SIG-M5 (cell line): ENCODE measurements at regions not wholly inside any gene's neighbourhood (a gene's known extent, or its start where the extent isn't known, plus 50 kb on each side); places are given as distances from the start of the nearest gene placed in this dataset.

ENCODE experiments used
- DNase-seq: peaks from one replicate; lab custom pipeline; 2025; lab: John Stamatoyannopoulos, UW

DNA sequence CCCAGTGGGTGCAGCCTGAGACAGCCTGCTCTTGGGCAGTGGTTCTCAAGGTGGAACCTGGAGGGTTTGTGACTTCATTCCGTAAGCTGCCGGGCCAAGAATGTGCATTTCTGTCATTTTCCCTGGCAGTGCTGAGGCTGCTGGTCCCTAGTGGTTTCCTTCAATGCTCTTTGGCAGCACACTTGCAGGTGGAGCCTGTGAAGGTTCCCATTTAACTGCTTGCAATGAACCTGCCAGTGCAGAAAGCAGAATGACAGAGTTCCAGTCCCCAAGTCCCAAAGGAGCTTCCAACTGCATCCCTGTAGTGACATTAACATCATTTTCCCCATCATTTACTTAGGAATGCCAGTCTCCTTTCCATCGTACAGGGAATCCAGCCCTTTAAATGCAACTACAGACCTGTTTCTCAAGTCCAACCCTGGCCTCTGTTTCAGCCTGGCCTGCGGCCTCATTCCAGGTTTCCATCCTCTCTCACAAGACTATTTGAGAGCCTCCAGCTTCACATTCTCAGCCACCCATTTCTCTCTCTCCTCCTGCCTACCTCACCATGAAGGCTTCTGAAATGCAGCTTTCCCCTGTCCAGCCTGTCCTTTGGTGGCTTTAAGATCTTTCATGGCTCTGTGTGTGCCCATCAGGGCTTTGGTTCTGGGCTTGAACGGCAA lies 149.7 kb upstream of the GGTLC1 start:
- no peak for DNase-seq

DNA sequence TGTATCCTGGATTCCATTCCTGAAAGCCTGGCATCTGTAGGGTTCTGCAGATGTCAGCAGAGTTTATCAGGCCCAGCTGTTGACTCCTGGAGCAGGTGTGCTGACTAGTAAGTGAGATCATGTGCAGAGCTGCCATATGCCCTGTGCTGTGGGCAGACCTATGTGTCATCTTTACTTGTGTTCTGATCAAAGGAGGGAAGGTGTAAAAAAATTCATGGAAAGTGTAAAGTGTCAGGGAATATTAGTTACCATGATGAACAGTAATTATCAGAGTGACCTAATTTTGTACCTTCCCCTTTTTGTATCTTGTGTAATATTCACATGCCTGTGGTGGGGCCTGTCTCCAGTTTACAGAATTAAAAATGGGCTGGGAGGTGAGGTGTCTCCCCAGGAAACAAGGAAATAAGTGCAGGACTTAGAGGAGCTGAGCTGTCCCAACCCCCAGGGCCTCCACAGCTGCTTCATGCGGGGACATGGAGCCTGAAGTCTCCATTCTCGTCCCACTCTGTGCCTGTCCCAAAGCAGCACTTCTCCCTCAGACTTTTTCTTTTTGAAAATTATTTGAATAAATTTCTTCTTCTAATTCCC lies 148.2 kb upstream of the GGTLC1 start:
- no peak for DNase-seq

DNA sequence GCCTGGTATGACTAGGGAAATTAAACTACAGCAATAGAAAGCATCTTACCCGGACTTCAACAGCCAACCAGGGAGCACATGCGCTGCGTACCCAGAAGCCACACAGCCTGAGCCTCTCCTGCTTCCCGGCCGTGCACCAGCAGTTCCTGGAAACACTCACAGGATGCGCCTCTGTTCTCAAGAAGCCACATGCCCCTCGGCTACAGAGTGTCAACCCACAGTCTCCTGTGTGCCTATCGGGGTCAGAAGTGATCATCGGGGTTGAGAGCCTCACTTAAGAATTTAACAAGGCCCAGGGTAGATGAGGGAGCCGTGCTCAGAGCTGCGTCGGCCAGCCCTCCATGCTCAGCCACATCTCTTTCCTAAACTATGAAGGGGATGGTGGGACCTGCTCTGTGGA lies 147.2 kb upstream of the GGTLC1 start:
- no peak for DNase-seq

GRCh38 chr20:24134930-24135329 lies 146.4 kb upstream of the GGTLC1 start:
- DNase-seq: no peak

DNA sequence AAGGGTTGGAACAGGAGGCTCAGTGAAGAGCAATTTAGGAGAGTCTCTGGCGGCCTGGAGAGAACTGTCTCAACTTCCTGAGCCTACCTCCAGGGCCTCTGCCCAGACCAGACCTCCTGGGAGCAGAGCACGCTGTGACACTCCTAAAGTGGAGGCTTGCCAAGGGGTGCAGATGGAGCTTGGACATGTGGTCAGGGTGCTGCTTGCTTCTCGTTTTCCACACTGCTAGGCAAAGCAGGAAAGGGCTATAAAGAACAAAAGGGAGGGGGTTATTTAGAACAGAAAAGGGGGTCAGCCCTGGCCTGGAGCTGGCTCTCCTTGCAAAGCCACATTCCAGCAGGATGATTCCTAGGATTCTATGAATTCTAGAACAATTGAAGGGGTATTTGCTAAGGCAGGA lies 145.7 kb upstream of the GGTLC1 start:
- no peak for DNase-seq

DNA sequence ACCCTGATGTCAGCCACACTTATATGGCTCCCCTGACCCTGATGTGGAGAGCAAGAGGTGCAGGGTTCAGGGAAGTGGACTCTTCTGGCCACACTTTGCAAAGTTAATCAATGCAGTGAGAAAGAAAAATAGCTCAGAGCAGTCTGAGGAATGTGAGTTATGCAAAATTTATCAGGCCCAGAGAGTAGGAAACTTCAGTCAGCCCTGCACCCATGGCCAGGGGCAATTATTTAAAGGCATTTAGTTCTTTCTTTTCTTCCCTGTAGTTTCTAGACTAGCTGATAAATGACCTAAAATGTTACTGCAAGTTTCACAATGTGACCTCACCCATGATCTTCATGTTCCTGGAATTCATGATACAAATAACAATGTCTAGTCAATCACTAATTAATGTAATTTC lies 143.7 kb upstream of the GGTLC1 start:
- no peak for DNase-seq

- DNase-seq: no peak
Observed at GRCh38 chr20:24131684-24132083, 143.1 kb upstream of the GGTLC1 start.

DNA sequence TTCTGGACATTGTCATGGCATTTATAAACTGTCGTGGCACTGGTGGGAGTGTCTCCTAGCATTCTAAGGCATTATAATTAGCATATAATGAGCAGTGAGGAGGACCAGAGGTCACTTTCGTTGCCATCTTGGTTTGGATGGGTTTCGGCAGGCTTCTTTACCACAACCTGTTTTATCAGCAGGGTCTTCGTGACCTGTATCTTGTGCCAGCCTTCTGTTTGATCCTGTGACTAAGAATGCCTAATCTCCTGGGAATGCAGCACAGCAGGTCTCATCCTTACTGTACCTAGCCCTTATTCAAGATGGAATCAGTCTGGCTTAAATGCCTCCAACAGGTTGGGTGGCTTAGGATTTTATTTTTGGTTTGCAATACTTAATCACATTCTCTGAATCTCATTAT lies 142.7 kb upstream of the GGTLC1 start:
- no peak for DNase-seq

DNA sequence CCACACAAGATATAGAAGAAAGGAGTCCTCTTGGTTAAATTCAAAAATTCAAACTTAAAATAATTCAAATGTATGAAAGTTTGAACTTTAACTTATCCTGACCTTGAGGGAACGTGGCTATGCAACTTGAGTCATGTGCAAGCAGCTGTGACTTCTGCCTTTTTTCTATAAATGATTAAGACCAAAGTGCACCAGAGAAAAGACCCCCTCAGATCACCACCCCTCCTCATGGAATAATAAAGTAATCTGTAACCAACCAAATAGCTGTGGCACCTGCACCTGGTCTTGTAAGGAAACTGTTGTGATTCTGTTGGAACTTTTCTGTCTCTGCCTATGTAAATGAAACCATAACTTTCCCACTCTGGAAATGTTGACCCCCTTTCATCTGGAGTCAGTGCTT lies 141.1 kb upstream of the GGTLC1 start:
- no peak for DNase-seq

DNA sequence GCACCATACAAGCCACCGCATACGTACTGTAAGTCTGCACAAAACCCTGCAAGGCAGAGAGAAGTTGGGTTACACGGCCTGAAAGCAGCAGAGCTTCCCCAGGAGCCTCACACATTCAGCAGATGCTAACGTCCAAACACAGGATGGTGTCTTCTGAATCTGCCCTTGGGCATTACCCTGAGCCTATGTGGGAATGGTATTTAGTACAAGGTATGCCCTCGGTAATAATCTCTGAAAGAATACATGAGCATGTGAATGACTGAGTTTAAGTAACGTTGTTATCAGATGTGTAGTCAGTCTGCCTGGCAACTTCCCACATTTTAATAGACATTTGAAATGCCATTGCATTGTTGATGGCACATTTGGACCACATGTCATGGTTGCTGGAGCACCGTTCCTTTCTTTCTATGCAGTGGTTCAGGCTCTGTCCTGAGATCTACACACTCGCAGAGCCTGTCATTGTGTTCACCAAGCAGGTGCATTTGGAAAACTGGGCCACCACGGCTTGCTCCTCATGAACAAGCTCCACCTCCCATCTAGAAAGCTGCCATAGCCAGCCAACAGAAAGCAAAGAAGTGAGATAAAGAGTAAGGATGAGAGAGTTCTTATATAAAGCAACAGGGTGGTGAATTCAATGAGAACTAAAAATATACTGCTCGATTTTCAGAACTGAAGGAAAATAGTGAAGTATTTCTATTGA lies 136.5 kb upstream of the GGTLC1 start:
- DNase-seq: no peak

GRCh38 chr20:24124003-24124402 lies 135.4 kb upstream of the GGTLC1 start:
- DNase-seq: no peak

DNA sequence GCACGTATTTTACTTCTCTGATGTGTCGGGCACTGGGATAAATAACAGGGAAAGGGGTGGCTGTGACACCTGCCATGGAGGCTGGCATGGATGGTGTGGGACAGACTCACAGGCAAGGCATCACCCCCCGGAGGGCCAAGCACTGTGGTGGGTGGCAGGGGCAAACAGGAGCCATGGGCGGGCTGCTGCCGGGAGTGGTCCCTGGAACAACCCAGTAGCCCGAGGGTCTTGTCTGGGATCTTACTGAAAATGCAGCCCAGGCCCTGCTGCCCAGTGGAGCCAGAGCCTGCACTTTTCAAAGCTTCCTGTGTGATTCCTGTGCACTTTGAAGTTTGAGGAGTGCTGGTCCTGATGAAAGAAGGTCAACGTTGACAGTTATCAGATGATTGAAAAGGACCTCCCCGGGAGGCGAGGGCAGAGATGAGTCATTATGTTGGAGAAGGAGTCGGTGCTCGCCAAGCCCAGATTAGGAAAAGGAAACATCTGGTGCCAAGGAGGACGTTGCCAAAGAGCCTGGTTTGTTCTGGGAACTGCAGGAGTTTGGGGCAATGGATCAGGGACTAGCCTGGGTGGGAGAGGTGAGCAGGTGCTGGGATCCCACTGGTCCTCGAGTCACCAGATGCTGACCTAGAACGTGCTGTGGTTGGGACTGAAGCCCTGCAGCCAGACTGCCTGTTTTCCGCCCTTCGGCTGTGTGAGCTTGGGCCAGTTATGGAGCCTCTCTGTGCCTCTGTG lies 130.0 kb upstream of the GGTLC1 start:
- no peak for DNase-seq

DNA sequence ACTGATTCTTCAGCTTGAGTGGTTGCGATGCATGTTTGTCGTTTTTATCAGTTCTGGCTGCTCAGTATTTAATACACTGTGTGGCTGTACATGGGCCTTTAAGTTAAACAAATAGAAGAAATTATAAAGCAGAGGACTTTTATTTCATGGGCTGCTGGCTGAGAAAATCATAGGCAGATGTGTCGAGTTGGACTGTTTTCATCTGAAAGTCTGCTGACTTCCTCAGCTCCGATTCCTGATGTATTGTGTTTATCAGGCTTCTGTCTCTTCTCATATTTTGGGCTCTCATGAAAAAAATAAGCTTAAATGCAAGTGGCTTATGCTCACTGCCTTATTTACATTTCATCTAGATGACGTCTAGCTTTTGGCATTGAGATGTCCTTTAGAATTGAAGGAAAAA lies 129.5 kb upstream of the GGTLC1 start:
- no peak for DNase-seq

DNA sequence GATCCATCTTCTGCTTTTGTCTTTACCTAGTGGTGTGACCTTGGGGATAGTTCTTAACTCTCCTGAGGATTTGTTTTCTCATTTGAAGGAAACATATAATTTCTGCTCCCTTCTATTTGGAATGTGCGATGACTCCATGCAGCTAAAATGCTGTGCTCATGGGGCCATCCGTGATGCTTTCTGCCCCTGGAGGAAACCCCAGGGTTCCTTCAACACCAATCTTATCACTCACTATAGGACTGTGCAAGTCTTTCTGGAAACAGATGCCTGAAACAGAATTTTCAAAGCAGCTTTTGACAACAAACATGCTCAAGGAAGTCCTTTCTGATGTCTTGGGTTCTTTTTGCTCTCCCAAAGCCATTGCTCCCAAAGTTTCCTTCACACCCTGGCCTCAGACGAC lies 128.8 kb upstream of the GGTLC1 start:
- DNase-seq: no peak

GRCh38 chr20:24116611-24117010 lies 128.0 kb upstream of the GGTLC1 start:
- DNase-seq: no peak

DNA sequence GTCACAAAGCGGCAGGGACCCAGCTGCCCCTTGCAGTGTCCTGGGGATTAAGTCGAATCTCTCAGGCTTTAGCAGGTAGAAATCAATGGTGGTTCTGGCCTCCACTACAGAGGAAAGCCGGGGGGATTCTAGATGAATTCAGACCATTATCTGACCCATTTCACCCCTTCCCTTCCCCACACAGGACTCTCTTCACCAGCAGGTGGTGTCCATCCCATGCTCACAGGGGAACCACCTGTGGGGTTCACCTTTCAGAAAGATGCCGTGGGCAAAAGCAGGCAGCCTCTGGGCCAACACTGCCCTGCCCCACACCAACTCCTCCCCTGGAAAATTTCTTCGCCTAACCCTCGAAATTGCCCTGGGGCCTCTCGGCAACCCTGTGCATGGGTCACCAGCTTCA lies 123.8 kb upstream of the GGTLC1 start:
- no peak for DNase-seq

GRCh38 chr20:24111858-24112257 lies 123.3 kb upstream of the GGTLC1 start:
- DNase-seq: no peak

GRCh38 chr20:24109537-24109936 lies 121.0 kb upstream of the GGTLC1 start:
- DNase-seq: no peak

DNA sequence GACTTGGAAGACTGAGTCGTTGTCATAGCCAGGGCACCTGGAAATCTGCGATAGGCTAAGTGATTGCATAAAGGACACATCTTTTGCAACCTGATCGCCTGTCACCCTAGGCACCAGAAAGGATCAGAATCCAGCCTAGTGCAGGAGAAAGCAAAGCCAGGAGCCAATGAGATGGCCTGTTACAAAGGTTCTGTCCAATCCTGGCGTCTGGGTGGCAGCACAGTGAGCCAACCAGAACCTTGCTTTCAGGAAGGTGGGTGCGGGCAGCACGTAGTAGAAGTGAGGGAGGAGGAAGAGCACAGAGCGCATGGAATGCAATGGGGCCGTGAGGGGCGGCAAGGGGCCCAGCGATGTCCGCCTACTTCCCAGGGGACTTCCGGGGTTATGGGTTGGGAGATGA lies 120.4 kb upstream of the GGTLC1 start:
- DNase-seq: no peak

DNA sequence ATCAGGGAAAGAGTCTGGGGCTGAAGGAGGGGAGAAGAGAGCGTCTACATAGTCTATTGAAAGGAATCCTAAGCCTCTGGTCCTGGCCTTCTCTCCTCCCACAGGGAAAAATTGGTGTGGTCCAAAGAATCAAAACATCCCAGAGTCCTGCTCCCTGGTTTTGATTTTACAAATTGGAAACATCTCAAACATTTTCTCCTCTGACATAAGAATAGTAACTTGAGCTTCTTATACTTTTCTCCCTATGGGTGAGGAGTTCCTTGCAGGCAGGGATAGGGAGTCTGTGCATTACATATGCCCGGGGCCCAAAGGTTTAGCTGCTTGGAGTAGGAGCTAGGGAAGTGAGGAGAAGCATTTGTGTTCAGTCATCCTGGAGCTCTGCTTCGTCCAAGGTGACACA lies 120.0 kb upstream of the GGTLC1 start:
- DNase-seq: no peak

DNA sequence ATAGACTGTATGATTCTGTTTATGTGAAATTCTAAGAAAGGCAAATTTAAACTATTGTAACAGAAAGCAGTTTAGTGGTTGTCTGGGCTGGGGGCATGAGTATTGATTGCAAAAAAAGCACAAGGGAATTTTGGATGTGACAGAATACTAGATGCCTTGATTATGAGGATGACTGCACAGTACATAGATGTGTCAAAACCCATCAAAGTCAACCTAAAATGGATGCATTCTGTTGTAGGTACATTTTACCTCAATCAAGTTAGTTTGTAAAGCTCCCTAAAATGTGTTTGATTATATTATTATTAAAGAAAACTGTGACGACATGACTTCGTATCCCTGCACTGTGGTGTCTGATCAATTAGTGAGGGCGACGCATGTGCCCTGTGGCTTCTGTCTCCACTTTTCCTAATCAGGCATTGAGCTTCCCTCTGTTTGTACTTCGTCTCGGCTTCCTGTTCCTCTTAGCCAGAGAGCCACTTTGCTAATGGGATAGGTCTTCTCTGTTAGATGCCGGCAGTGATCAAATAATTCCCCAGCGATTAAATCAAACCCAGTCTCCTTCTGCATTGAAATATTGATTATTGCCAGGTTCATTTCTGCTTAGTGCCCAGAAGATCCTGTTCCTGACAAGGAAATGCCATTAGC lies 118.3 kb upstream of the GGTLC1 start:
- DNase-seq: no peak

- DNase-seq: no peak
Observed at GRCh38 chr20:24106150-24106800, 117.7 kb upstream of the GGTLC1 start.
